ENCODE measurements at regions not wholly inside any gene's neighbourhood (a gene's known extent, or its start where the extent isn't known, plus 50 kb on each side); places are given as distances from the start of the nearest gene placed in this dataset.

- DNase-seq: no peak
Measured at GRCh38 chr9:109953300-109953699, 173.3 kb downstream of the PALM2AKAP2 start.

GRCh38 chr9:109953813-109954497, 174.0 kb downstream of the PALM2AKAP2 start:
- DNase-seq: no peak

GRCh38 chr9:109956717-109957440, 176.9 kb downstream of the PALM2AKAP2 start:
- DNase-seq: no peak

GRCh38 chr9:109959679-109960078, 179.7 kb downstream of the PALM2AKAP2 start:
- no peak for DNase-seq

GRCh38 chr9:109961626-109962025, 181.6 kb downstream of the PALM2AKAP2 start:
- DNase-seq: no peak

- no peak for DNase-seq
Measured at GRCh38 chr9:109962215-109962614, 182.2 kb downstream of the PALM2AKAP2 start.

- no peak for DNase-seq
Measured at GRCh38 chr9:109963079-109963478, 183.1 kb downstream of the PALM2AKAP2 start.

- DNase-seq: no peak
Measured at GRCh38 chr9:109966643-109967368, 186.8 kb downstream of the PALM2AKAP2 start.

- no peak for DNase-seq
Measured at GRCh38 chr9:109967651-109968642, 187.9 kb downstream of the PALM2AKAP2 start.

GRCh38 chr9:109969011-109969410, 189.0 kb downstream of the PALM2AKAP2 start:
- no peak for DNase-seq

- no peak for DNase-seq
Measured at GRCh38 chr9:109969573-109970237, 189.7 kb downstream of the PALM2AKAP2 start.

- no peak for DNase-seq
Measured at GRCh38 chr9:109971226-109971625, 191.2 kb downstream of the PALM2AKAP2 start.

- DNase-seq: no peak
Measured at GRCh38 chr9:109972026-109972882, 192.3 kb downstream of the PALM2AKAP2 start.

GRCh38 chr9:109973336-109973735, 193.3 kb downstream of the PALM2AKAP2 start:
- DNase-seq: no peak

- DNase-seq: no peak
Measured at GRCh38 chr9:109974143-109974917, 194.3 kb downstream of the PALM2AKAP2 start.

- DNase-seq: no peak
Measured at GRCh38 chr9:109974918-109975276, 194.9 kb downstream of the PALM2AKAP2 start.

- no peak for DNase-seq
Measured at GRCh38 chr9:109975574-109976295, 195.7 kb downstream of the PALM2AKAP2 start.

GRCh38 chr9:109976303-109976702, 196.3 kb downstream of the PALM2AKAP2 start:
- DNase-seq: no peak

GRCh38 chr9:109977521-109977920, 197.5 kb downstream of the PALM2AKAP2 start:
- DNase-seq: no peak

All from left hindlimb (tissue), 1 donor.